ENCODE measurements at regions not wholly inside any gene's neighbourhood (a gene's known extent, or its start where the extent isn't known, plus 50 kb on each side); places are given as distances from the start of the nearest gene placed in this dataset.

- ChIA-PET POLR2A (no interaction called here), CTCF (no interaction called here)
- TF ChIP-seq POLR2AphosphoS5 (IDR thresholded peaks at IDR 0.05; ENCODE audit: low read depth, low read length) (no peak), REST (IDR thresholded peaks at IDR 0.05; ENCODE audit: insufficient read depth in 1 of 2, low read depth in 2 of 2, low read length in 1 of 2) (no peak), SIN3A (IDR thresholded peaks at IDR 0.05; ENCODE audit: borderline replicate concordance, insufficient read depth, low read depth, low read length) (no peak), TCF7L2 (IDR thresholded peaks at IDR 0.05; ENCODE audit: low read depth, low read length) (no peak), CTCF (IDR thresholded peaks at IDR 0.05) (no peak)
- no peaks in the 10 kb centered on the region for H3K9me3 ChIP-seq (ENCODE audit: control insufficient read depth, insufficient read depth, low read depth, low read length)
- BruUV-seq (replicated peaks): no TSS peak
- no peaks in the 10 kb centered on the region for H3K27me3 ChIP-seq (ENCODE audit: control insufficient read depth, insufficient read depth, low read length)
- no peaks in the 10 kb centered on the region for H3K36me3 ChIP-seq (ENCODE audit: control insufficient read depth, insufficient read depth, low read length)
- in situ Hi-C loops (cut with HindIII; ENCODE audit: low pct_unique_long_range_greater_than_20kb, low sequenced_read_pairs): no loop called here
- intact Hi-C loops (cut with micrococcal nuclease; ENCODE audit: unreplicated experiment): no loop called here
- ATAC-seq (no peak), DNase-seq (ENCODE audit: low read depth, low spot score) (no peak)
- H3K27ac ChIP-seq (ENCODE audit: low read length): no peak overlapping the region
- no peaks in the 10 kb centered on the region for H3K4me1 ChIP-seq (ENCODE audit: control insufficient read depth, insufficient read depth, low read length)
- H3K4me3 ChIP-seq (ENCODE audit: low read depth in 2 of 2, low read length in 2 of 2): no peak overlapping the region
Measured at GRCh38 chr12:16093825-16094224, 182.7 kb downstream of the DERA start.

- TF ChIP-seq REST (IDR thresholded peaks at IDR 0.05; ENCODE audit: insufficient read depth in 1 of 2, low read depth in 2 of 2, low read length in 1 of 2) (no peak), POLR2AphosphoS5 (IDR thresholded peaks at IDR 0.05; ENCODE audit: low read depth, low read length) (no peak)
- intact Hi-C loops (cut with micrococcal nuclease; ENCODE audit: unreplicated experiment) (no loop called here), in situ Hi-C loops (cut with HindIII; ENCODE audit: low pct_unique_long_range_greater_than_20kb, low sequenced_read_pairs) (no loop called here)
- Histone ChIP-seq H3K4me3 (ENCODE audit: low read depth in 2 of 2, low read length in 2 of 2) (no peak overlapping the region), H3K4me1 (ENCODE audit: control insufficient read depth, insufficient read depth, low read length) (no peaks in the 10 kb centered on the region), H3K27me3 (ENCODE audit: control insufficient read depth, insufficient read depth, low read length) (no peaks in the 10 kb centered on the region), H3K27ac (ENCODE audit: low read length) (no peak overlapping the region), H3K9me3 (ENCODE audit: control insufficient read depth, insufficient read depth, low read depth, low read length) (no peaks in the 10 kb centered on the region), H3K36me3 (ENCODE audit: control insufficient read depth, insufficient read depth, low read length) (no peaks in the 10 kb centered on the region)
- no TSS peak for BruUV-seq (replicated peaks)
- DNase-seq (ENCODE audit: low read depth, low spot score) (no peak), ATAC-seq (no peak)
- ChIA-PET CTCF (no interaction called here), POLR2A (no interaction called here)
Measured at GRCh38 chr12:16090974-16091373, 179.8 kb downstream of the DERA start.
